Stomach (tissue), 8 donors: ENCODE measurements at regions not wholly inside any gene's neighbourhood (a gene's known extent, or its start where the extent isn't known, plus 50 kb on each side); places are given as distances from the start of the nearest gene placed in this dataset.

ENCODE experiments used
- DNase-seq, 2 donors: peaks; one replicate each; pipeline versions ENCODE4 v3.0.0 to v3.0.0-alpha.2; 2013 to 2019
- H3K27ac ChIP-seq, 5 donors: fragments of 200-600 bp in 4 of 5; sonication (generic) in 4 of 5; one replicate each; pipeline ENCODE4 v1.5.1; 2013 to 2019; ENCODE audit warnings: mild to moderate bottlenecking in 1 of 5, moderate library complexity in 1 of 5
- H3K27me3 ChIP-seq, 3 donors: fragments of 200-600 bp; sonication (generic); one replicate each; pipeline ENCODE4 v1.5.1; 2017 to 2019; ENCODE audit warnings: mixed run types in 1 of 3
- H3K36me3 ChIP-seq, 4 donors: fragments of 200-600 bp; sonication (generic); 1 replicate in 3 of 4; 2 replicates in 1 of 4; pipeline ENCODE4 v1.5.1; 2016 to 2019
- H3K4me1 ChIP-seq, 4 donors: fragments of 200-600 bp; sonication (generic); one replicate each; pipeline ENCODE4 v1.5.1; 2016 to 2019
- H3K4me3 ChIP-seq, 4 donors: fragments of 200-600 bp; sonication (generic) in 3 of 4; one replicate each; pipeline ENCODE4 v1.5.1; 2016 to 2019; ENCODE audit warnings: mild to moderate bottlenecking in 1 of 4
- H3K9me3 ChIP-seq, 4 donors: fragments of 200-600 bp; sonication (generic); one replicate each; pipeline ENCODE4 v1.5.1; 2016 to 2019
- EP300 ChIP-seq: sonication (generic); formaldehyde crosslinking; IDR thresholded peaks from one replicate; pipeline ENCODE4 v1.6.1; 2017; ENCODE audit warnings: antibody characterized with exemption
- POLR2A ChIP-seq, 4 donors: fragments of 450-650 bp; IDR thresholded peaks; one replicate each; pipeline ENCODE4 v1.6.1; 2016; ENCODE audit warnings: antibody characterized with exemption in 4 of 4, control low read depth in 2 of 4, mild to moderate bottlenecking in 1 of 4, moderate library complexity in 1 of 4
- POLR2AphosphoS5 ChIP-seq, 3 donors: sonication (generic); formaldehyde crosslinking; IDR thresholded peaks; one replicate each; pipeline ENCODE4 v1.6.1; 2016; ENCODE audit warnings: antibody characterized with exemption in 3 of 3
- WGBS, 5 donors: extraction: QIAGEN DNeasy Blood & Tissue Kit in 3 of 5; methylation state at CpG; one replicate each; pipeline versions ENCODE4 v1.1.5 to v1.1.7; 2013 to 2018; 5-methylcytosine and 5-hydroxymethylcytosine counted together
- intact Hi-C: fragments of 100-400 bp; cut with DNase I; formaldehyde crosslinking; loops from one replicate; pipeline ENCODE4 v1.15.1; 2023; ENCODE audit warnings: low total_unique reads
- TF ChIP-seq, protein P1 (sequence below), 7 experiments: fragments of 450-650 bp in 4 of 7; fragments of 200-600 bp in 3 of 7; sonication (generic) in 3 of 7; IDR thresholded peaks; one replicate each; pipeline ENCODE4 v1.5.1; 2016 to 2019; ENCODE audit warnings: antibody characterized with exemption in 7 of 7, control low read depth in 2 of 7, mild to moderate bottlenecking in 1 of 7
- donor health status: healthy with polysubstance abuse.
- donor health status: Bipolar disorder and iron deficiency.
- donor health status: healthy.

GRCh38 chr20:10958279-10958678 is 284.5 kb upstream of the JAG1 start:
- TF ChIP-seq EP300 (no peak), POLR2AphosphoS5 (IDR thresholded peaks at IDR 0.05) (no peak), POLR2A (IDR thresholded peaks at IDR 0.05) (no peak)
- TF ChIP-seq, protein P1, sequence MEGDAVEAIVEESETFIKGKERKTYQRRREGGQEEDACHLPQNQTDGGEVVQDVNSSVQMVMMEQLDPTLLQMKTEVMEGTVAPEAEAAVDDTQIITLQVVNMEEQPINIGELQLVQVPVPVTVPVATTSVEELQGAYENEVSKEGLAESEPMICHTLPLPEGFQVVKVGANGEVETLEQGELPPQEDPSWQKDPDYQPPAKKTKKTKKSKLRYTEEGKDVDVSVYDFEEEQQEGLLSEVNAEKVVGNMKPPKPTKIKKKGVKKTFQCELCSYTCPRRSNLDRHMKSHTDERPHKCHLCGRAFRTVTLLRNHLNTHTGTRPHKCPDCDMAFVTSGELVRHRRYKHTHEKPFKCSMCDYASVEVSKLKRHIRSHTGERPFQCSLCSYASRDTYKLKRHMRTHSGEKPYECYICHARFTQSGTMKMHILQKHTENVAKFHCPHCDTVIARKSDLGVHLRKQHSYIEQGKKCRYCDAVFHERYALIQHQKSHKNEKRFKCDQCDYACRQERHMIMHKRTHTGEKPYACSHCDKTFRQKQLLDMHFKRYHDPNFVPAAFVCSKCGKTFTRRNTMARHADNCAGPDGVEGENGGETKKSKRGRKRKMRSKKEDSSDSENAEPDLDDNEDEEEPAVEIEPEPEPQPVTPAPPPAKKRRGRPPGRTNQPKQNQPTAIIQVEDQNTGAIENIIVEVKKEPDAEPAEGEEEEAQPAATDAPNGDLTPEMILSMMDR (IDR thresholded peaks at IDR 0.05): no peak
- Histone ChIP-seq H3K4me3 (no peak overlapping the region), H3K4me1 (peaks cover 0 to 6% (median 0%) of the 10 kb centered on the region in 4 donors), H3K36me3 (no peaks in the 10 kb centered on the region), H3K27me3 (no peaks in the 10 kb centered on the region), H3K27ac (no peak overlapping the region), H3K9me3 (no peaks in the 10 kb centered on the region)
- intact Hi-C loops: no loop called here
- 87 to 94% (median 92%) methylated on average over 3 of the region's 3 CpGs for WGBS, 5 donors
- DNase-seq: no peak

- H3K9me3 ChIP-seq: no peaks in the 10 kb centered on the region
- no peaks in the 10 kb centered on the region for H3K4me1 ChIP-seq
- no peaks in the 10 kb centered on the region for H3K36me3 ChIP-seq
- WGBS, 5 donors: 90 to 100% (median 97%) methylated on average over 2 of the region's 2 CpGs
- DNase-seq: no peak
- intact Hi-C loops: no loop called here
- no peak overlapping the region for H3K27ac ChIP-seq
- H3K4me3 ChIP-seq: no peak overlapping the region
- H3K27me3 ChIP-seq: no peaks in the 10 kb centered on the region
- TF ChIP-seq EP300 (no peak), POLR2A (IDR thresholded peaks at IDR 0.05) (no peak)
- TF ChIP-seq, protein P1 (IDR thresholded peaks at IDR 0.05): no peak
Measured at GRCh38 chr20:10960416-10960815, 286.6 kb upstream of the JAG1 start.

DNA sequence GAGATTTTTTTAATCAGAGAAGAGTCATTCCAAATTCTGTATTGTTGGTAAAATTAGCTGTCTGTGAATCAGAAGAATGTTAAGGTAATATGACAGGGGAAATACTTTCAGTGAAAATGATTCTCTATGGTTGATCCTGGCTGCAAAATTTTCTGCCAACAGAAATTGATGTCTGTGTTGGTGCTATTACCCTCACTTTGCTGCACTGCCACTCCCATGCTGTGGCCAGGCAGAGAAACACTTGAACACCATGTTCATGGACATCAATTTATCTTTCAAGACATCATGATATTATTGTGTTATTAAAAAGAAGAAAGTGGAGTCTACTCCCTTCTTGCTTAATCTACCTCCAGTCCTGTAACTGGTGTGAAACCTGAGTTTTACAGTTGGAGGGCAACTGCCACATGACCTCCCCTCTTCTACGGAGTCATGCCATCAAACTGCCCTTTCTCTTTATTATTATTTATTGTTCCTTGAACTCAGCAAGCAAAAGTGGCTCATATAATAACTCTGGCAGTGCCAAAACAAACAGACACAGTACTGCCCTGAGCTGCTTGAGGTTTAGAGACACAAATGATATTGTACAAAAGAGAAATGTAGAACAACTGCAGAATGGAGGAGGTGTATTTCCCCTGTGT is 288.0 kb upstream of the JAG1 start:
- Histone ChIP-seq H3K4me3 (no peak overlapping the region), H3K27ac (no peak overlapping the region), H3K36me3 (no peaks in the 10 kb centered on the region), H3K27me3 (no peaks in the 10 kb centered on the region), H3K4me1 (no peaks in the 10 kb centered on the region), H3K9me3 (no peaks in the 10 kb centered on the region)
- 26 to 62% (median 39%) methylated on average over 1 of the region's 1 CpG for WGBS, 5 donors
- intact Hi-C loops: no loop called here
- no peak for TF ChIP-seq POLR2A (IDR thresholded peaks at IDR 0.05)
- TF ChIP-seq, protein P1 (IDR thresholded peaks at IDR 0.05): no peak
- no peak for TF ChIP-seq POLR2AphosphoS5 (IDR thresholded peaks at IDR 0.05)
- no peak for TF ChIP-seq EP300
- DNase-seq: no peak

GRCh38 chr20:10962937-10963336 is 289.1 kb upstream of the JAG1 start:
- Histone ChIP-seq H3K9me3 (no peaks in the 10 kb centered on the region), H3K4me1 (no peaks in the 10 kb centered on the region), H3K4me3 (no peak overlapping the region), H3K36me3 (no peaks in the 10 kb centered on the region), H3K27me3 (no peaks in the 10 kb centered on the region), H3K27ac (no peak overlapping the region)
- TF ChIP-seq POLR2AphosphoS5 (IDR thresholded peaks at IDR 0.05) (no peak), EP300 (no peak), POLR2A (IDR thresholded peaks at IDR 0.05) (no peak)
- TF ChIP-seq, protein P1 (IDR thresholded peaks at IDR 0.05): no peak
- DNase-seq: no peak
- 79 to 90% (median 86%) methylated on average over 3 of the region's 3 CpGs for WGBS, 5 donors
- intact Hi-C loops: no loop called here
